GM23338 (cell line): ENCODE measurements at regions not wholly inside any gene's neighbourhood (a gene's known extent, or its start where the extent isn't known, plus 50 kb on each side); places are given as distances from the start of the nearest gene placed in this dataset.

Experiments
- ATAC-seq: fragments of 200-7000 bp; cut with Tn5 transposase; 3 replicates; pipeline ENCODE4 v1.9.1; 2020
- DNase-seq: peaks from one replicate; pipeline ENCODE4 v3.0.0-alpha.2; 2015; ENCODE audit warnings: low spot score
- H2AFZ ChIP-seq: fragments of 200-600 bp; sonication (generic); 2 replicates; pipeline ENCODE4 v1.8.0; 2016; ENCODE audit warnings: antibody characterized with exemption, mild to moderate bottlenecking, moderate library complexity
- H3F3A ChIP-seq: fragments of 200-600 bp; sonication (generic); replicated peaks from 2 replicates; pipeline ENCODE4 v1.8.0; 2017; ENCODE audit warnings: antibody characterized with exemption, mixed run types, low read depth
- H3K27ac ChIP-seq: fragments of 200-600 bp; sonication (generic); 2 replicates; pipeline ENCODE4 v1.6.1; 2016; ENCODE audit warnings: low read depth
- H3K27me3 ChIP-seq: fragments of 200-600 bp; sonication (generic); 2 replicates; pipeline ENCODE4 v1.8.0; 2016; ENCODE audit warnings: mild to moderate bottlenecking, mixed run types, moderate library complexity; ENCODE audit not compliant: insufficient read depth
- H3K36me3 ChIP-seq: fragments of 200-600 bp; sonication (generic); 2 replicates; pipeline ENCODE4 v1.8.0; 2016; ENCODE audit warnings: mild to moderate bottlenecking; ENCODE audit not compliant: insufficient read depth
- H3K4me1 ChIP-seq: fragments of 200-600 bp; sonication (generic); 2 replicates; pipeline ENCODE4 v1.8.0; 2016; ENCODE audit warnings: mild to moderate bottlenecking, moderate library complexity; ENCODE audit not compliant: insufficient read depth
- H3K4me2 ChIP-seq: fragments of 200-600 bp; sonication (generic); 2 replicates; pipeline ENCODE4 v1.7.1; 2017; ENCODE audit warnings: mixed run types
- H3K4me3 ChIP-seq: fragments of 200-600 bp; sonication (generic); 2 replicates; pipeline ENCODE4 v1.6.1; 2016; ENCODE audit warnings: mixed run types
- H3K79me2 ChIP-seq: fragments of 200-600 bp; sonication (generic); replicated peaks from 2 replicates; pipeline ENCODE4 v1.8.0; 2017; ENCODE audit warnings: mild to moderate bottlenecking; ENCODE audit not compliant: insufficient read depth
- H3K9me2 ChIP-seq: fragments of 200-600 bp; sonication (generic); 2 replicates; pipeline ENCODE4 v1.8.0; 2017; ENCODE audit not compliant: insufficient read depth
- H4K20me1 ChIP-seq: fragments of 200-600 bp; sonication (generic); replicated peaks from 2 replicates; pipeline ENCODE4 v1.8.0; 2017; ENCODE audit warnings: mild to moderate bottlenecking; ENCODE audit not compliant: insufficient read depth
- H3K27ac Mint-ChIP-seq: 2 replicates; pipeline ENCODE4 v1.8.0; 2020; ENCODE audit warnings: inconsistent platforms, mild to moderate bottlenecking, moderate library complexity, mixed read lengths
- H3K27me3 Mint-ChIP-seq: 3 replicates; pipeline ENCODE4 v1.8.0; 2022; ENCODE audit warnings: low read depth, mild to moderate bottlenecking, moderate library complexity, mixed read lengths, inconsistent platforms; ENCODE audit not compliant: insufficient read depth, poor library complexity
- H3K36me3 Mint-ChIP-seq: 3 replicates; pipeline ENCODE4 v1.8.0; 2021; ENCODE audit warnings: low read depth, mild to moderate bottlenecking, inconsistent platforms, moderate library complexity, mixed read lengths
- H3K4me1 Mint-ChIP-seq: 3 replicates; pipeline ENCODE4 v1.8.0; 2020; ENCODE audit warnings: mild to moderate bottlenecking, inconsistent platforms, mixed read lengths
- H3K4me3 Mint-ChIP-seq: 3 replicates; pipeline ENCODE4 v1.8.0; 2021; ENCODE audit warnings: moderate library complexity, mild to moderate bottlenecking, inconsistent platforms, mixed read lengths
- H3K9me3 Mint-ChIP-seq: 3 replicates; pipeline ENCODE4 v1.8.0; 2020; ENCODE audit warnings: moderate library complexity, mild to moderate bottlenecking, inconsistent platforms, mixed read lengths
- EZH2phosphoT487 ChIP-seq: fragments of 200-600 bp; sonication (generic); IDR thresholded peaks from one replicate; pipeline ENCODE4 v1.8.1; 2018; ENCODE audit warnings: antibody characterized with exemption; ENCODE audit not compliant: unreplicated experiment
- JUNB ChIP-seq: IDR thresholded peaks from one replicate; pipeline ENCODE4 v1.6.1; 2016; ENCODE audit warnings: antibody characterized with exemption; ENCODE audit not compliant: unreplicated experiment
- NANOG ChIP-seq: IDR thresholded peaks from 2 replicates; pipeline ENCODE4 v1.6.1; 2016; ENCODE audit warnings: antibody characterized with exemption, borderline replicate concordance
- POLR2AphosphoS5 ChIP-seq: IDR thresholded peaks from 2 replicates; pipeline ENCODE4 v1.6.1; 2016; ENCODE audit warnings: antibody characterized with exemption, low read depth
- STAT1 ChIP-seq: IDR thresholded peaks from one replicate; pipeline ENCODE4 v1.6.1; 2016; ENCODE audit warnings: antibody characterized with exemption; ENCODE audit not compliant: unreplicated experiment
- ZNF114 ChIP-seq: fragments of 250-450 bp; sonication (Bioruptor Pico); IDR thresholded peaks from 2 replicates; pipeline ENCODE4 v1.5.0; 2020; ENCODE audit warnings: mild to moderate bottlenecking, moderate library complexity
- ZNF331 ChIP-seq: fragments of 250-450 bp; sonication (Bioruptor Pico); IDR thresholded peaks from 2 replicates; pipeline ENCODE4 v1.5.0; 2020; ENCODE audit warnings: low read depth, mild to moderate bottlenecking, moderate library complexity
- TF ChIP-seq, protein P1 (sequence below), 2 experiments: fragments of 200-600 bp in 1 of 2; sonication (generic) in 1 of 2; conservative IDR thresholded peaks; 2 replicates each; pipeline versions ENCODE4 v1.5.1 to v1.6.1; 2016 to 2017; ENCODE audit warnings: antibody characterized with exemption in 2 of 2, low read depth in 2 of 2, mild to moderate bottlenecking in 2 of 2, moderate library complexity in 1 of 2
- TF ChIP-seq, protein P2 (sequence below): IDR thresholded peaks from one replicate; pipeline ENCODE4 v1.6.1; 2018; ENCODE audit warnings: antibody characterized with exemption; ENCODE audit not compliant: unreplicated experiment
- TF ChIP-seq, protein P3 (sequence below): IDR thresholded peaks from 2 replicates; pipeline ENCODE4 v1.6.1; 2016; ENCODE audit warnings: antibody characterized with exemption

DNA sequence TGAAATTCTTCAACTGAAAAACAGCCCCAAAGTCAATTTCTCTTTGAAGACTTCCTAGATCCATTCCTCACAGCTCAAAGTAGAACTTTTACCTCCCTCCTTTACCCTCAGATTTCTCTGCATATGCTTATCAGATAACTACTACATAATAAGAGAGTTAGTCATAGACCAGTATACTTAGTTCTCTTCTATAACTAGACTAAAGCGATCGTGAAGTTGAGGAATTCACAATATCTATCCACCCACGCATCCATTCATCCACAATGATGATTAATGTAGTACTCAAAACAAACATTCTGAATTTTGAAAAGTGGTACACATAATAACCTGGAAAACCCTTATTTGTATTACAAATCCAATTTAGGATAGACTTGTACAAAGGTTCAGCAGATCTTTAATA is 800.9 kb upstream of the TENM4 start:
- H3K27me3 ChIP-seq, result no peaks in the 10 kb centered on the region
- ATAC-seq, result no peak
- no peak overlapping the region for H3K4me3 ChIP-seq
- H3K4me1 ChIP-seq, result no peaks in the 10 kb centered on the region
- H3K27ac Mint-ChIP-seq, result no peak overlapping the region
- no peaks in the 10 kb centered on the region for H3K27me3 Mint-ChIP-seq
- no peak overlapping the region for H3K27ac ChIP-seq
- peaks cover 15% of the 10 kb centered on the region for H3K9me3 Mint-ChIP-seq
- no peaks in the 10 kb centered on the region for H3F3A ChIP-seq
- no peaks in the 10 kb centered on the region; the same call in none of the 3 replicates for H3K36me3 Mint-ChIP-seq
- no peaks in the 10 kb centered on the region for H3K79me2 ChIP-seq
- peaks cover 11% of the 10 kb centered on the region; the same call in 1 of the 2 replicates for H3K9me2 ChIP-seq
- DNase-seq, result no peak
- TF ChIP-seq STAT1, result no peak
- TF ChIP-seq ZNF114, result no peak
- no peak for TF ChIP-seq POLR2AphosphoS5
- no peak for TF ChIP-seq JUNB
- no peak for TF ChIP-seq EZH2phosphoT487
- TF ChIP-seq ZNF331 (CRISPR knock-in tag), result no peak
- TF ChIP-seq, protein P1, sequence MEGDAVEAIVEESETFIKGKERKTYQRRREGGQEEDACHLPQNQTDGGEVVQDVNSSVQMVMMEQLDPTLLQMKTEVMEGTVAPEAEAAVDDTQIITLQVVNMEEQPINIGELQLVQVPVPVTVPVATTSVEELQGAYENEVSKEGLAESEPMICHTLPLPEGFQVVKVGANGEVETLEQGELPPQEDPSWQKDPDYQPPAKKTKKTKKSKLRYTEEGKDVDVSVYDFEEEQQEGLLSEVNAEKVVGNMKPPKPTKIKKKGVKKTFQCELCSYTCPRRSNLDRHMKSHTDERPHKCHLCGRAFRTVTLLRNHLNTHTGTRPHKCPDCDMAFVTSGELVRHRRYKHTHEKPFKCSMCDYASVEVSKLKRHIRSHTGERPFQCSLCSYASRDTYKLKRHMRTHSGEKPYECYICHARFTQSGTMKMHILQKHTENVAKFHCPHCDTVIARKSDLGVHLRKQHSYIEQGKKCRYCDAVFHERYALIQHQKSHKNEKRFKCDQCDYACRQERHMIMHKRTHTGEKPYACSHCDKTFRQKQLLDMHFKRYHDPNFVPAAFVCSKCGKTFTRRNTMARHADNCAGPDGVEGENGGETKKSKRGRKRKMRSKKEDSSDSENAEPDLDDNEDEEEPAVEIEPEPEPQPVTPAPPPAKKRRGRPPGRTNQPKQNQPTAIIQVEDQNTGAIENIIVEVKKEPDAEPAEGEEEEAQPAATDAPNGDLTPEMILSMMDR (conservative IDR thresholded peaks at IDR 0.05; ENCODE audit: low read depth in 2 of 2), result no peak
- H3K4me2 ChIP-seq, result no peak overlapping the region
- no peaks in the 10 kb centered on the region for H4K20me1 ChIP-seq
- no peaks in the 10 kb centered on the region; the same call in 1 of the 2 replicates for H3K36me3 ChIP-seq
- H2AFZ ChIP-seq, result no peak overlapping the region
- H3K4me1 Mint-ChIP-seq, result no peaks in the 10 kb centered on the region
- no peak overlapping the region for H3K4me3 Mint-ChIP-seq

DNA sequence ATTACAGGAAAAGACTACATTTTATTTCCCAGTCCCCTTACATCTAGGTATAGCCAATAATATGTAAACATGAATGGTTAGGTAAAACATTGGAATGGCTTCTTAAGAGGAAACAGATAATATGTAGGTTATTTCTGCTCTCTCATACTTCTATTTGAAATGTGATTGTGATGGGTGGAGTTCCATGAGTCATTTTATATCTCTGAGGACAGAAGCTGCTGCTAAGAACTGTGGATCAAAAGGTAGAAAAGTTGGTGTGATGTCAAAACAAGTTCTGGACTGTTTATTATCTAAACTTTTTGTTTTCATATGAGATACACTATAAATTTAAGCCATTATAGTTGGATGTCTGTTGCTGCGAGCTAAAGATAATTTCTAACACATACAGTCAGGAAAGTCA is 799.4 kb upstream of the TENM4 start:
- DNase-seq, result no peak
- Mint-ChIP-seq H3K9me3 (peaks cover 21% of the 10 kb centered on the region), H3K27me3 (no peaks in the 10 kb centered on the region)
- TF ChIP-seq, protein P2, sequence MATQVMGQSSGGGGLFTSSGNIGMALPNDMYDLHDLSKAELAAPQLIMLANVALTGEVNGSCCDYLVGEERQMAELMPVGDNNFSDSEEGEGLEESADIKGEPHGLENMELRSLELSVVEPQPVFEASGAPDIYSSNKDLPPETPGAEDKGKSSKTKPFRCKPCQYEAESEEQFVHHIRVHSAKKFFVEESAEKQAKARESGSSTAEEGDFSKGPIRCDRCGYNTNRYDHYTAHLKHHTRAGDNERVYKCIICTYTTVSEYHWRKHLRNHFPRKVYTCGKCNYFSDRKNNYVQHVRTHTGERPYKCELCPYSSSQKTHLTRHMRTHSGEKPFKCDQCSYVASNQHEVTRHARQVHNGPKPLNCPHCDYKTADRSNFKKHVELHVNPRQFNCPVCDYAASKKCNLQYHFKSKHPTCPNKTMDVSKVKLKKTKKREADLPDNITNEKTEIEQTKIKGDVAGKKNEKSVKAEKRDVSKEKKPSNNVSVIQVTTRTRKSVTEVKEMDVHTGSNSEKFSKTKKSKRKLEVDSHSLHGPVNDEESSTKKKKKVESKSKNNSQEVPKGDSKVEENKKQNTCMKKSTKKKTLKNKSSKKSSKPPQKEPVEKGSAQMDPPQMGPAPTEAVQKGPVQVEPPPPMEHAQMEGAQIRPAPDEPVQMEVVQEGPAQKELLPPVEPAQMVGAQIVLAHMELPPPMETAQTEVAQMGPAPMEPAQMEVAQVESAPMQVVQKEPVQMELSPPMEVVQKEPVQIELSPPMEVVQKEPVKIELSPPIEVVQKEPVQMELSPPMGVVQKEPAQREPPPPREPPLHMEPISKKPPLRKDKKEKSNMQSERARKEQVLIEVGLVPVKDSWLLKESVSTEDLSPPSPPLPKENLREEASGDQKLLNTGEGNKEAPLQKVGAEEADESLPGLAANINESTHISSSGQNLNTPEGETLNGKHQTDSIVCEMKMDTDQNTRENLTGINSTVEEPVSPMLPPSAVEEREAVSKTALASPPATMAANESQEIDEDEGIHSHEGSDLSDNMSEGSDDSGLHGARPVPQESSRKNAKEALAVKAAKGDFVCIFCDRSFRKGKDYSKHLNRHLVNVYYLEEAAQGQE, result no peak
- TF ChIP-seq EZH2phosphoT487 (no peak), ZNF114 (no peak), ZNF331 (CRISPR knock-in tag) (no peak), STAT1 (no peak), JUNB (no peak), NANOG (no peak)
- TF ChIP-seq, protein P1 (conservative IDR thresholded peaks at IDR 0.05; ENCODE audit: low read depth in 2 of 2), result no peak
- TF ChIP-seq, protein P3, sequence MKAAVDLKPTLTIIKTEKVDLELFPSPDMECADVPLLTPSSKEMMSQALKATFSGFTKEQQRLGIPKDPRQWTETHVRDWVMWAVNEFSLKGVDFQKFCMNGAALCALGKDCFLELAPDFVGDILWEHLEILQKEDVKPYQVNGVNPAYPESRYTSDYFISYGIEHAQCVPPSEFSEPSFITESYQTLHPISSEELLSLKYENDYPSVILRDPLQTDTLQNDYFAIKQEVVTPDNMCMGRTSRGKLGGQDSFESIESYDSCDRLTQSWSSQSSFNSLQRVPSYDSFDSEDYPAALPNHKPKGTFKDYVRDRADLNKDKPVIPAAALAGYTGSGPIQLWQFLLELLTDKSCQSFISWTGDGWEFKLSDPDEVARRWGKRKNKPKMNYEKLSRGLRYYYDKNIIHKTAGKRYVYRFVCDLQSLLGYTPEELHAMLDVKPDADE, result no peak

More for the DNA sequence above, 799.4 kb upstream of the TENM4 start:
- H3K36me3 ChIP-seq, result peaks cover 6% of the 10 kb centered on the region; the same call in 1 of the 2 replicates
- no peak overlapping the region for H3K4me3 Mint-ChIP-seq
- H3K79me2 ChIP-seq, result no peaks in the 10 kb centered on the region
- H3K9me2 ChIP-seq, result peaks cover 11% of the 10 kb centered on the region; the same call in 1 of the 2 replicates
- no peak overlapping the region for H3K27ac ChIP-seq
- no peaks in the 10 kb centered on the region for H3K4me1 ChIP-seq
- H3K4me1 Mint-ChIP-seq, result no peaks in the 10 kb centered on the region
- H3K27ac Mint-ChIP-seq, result no peak overlapping the region
- H4K20me1 ChIP-seq, result no peaks in the 10 kb centered on the region
- ATAC-seq, result no peak
- H3K4me3 ChIP-seq, result no peak overlapping the region
- H3K27me3 ChIP-seq, result no peaks in the 10 kb centered on the region
- H2AFZ ChIP-seq, result no peak overlapping the region
- no peaks in the 10 kb centered on the region for H3F3A ChIP-seq
- no peak overlapping the region for H3K4me2 ChIP-seq
- H3K36me3 Mint-ChIP-seq, result peaks cover 4% of the 10 kb centered on the region
